GM23248 (cell line): ENCODE measurements at regions not wholly inside any gene's neighbourhood (a gene's known extent, or its start where the extent isn't known, plus 50 kb on each side); places are given as distances from the start of the nearest gene placed in this dataset.

ENCODE experiments used
- DNase-seq: peaks from one replicate; pipeline ENCODE4 v3.0.0-alpha.2; 2015
- H2AFZ ChIP-seq: fragments of 200-600 bp; sonication (generic); 2 replicates; pipeline ENCODE4 v1.6.1; 2016; ENCODE audit warnings: antibody characterized with exemption
- H3F3A ChIP-seq: fragments of 200-600 bp; sonication (generic); 2 replicates; pipeline ENCODE4 v1.6.1; 2016; ENCODE audit warnings: mild to moderate bottlenecking, antibody characterized with exemption, mixed run types; ENCODE audit not compliant: insufficient read depth
- H3K27ac ChIP-seq: fragments of 200-600 bp; sonication (generic); 2 replicates; pipeline ENCODE4 v1.5.1; 2016; ENCODE audit warnings: mild to moderate bottlenecking
- H3K27me3 ChIP-seq: fragments of 200-600 bp; sonication (generic); replicated peaks from 2 replicates; pipeline ENCODE4 v1.6.1; 2016; ENCODE audit warnings: mild to moderate bottlenecking; ENCODE audit not compliant: insufficient read depth
- H3K36me3 ChIP-seq: fragments of 200-600 bp; sonication (generic); 2 replicates; pipeline ENCODE4 v1.6.1; 2016; ENCODE audit warnings: low read depth, mild to moderate bottlenecking
- H3K4me1 ChIP-seq: fragments of 200-600 bp; sonication (generic); 2 replicates; pipeline ENCODE4 v1.6.1; 2016; ENCODE audit warnings: mild to moderate bottlenecking; ENCODE audit not compliant: insufficient read depth
- H3K4me2 ChIP-seq: fragments of 200-600 bp; sonication (generic); one replicate; pipeline ENCODE4 v1.6.1; 2016; ENCODE audit warnings: mild to moderate bottlenecking; ENCODE audit not compliant: unreplicated experiment
- H3K4me3 ChIP-seq: fragments of 200-600 bp; sonication (generic); 2 replicates; pipeline ENCODE4 v1.5.1; 2016; ENCODE audit warnings: mild to moderate bottlenecking
- H3K79me2 ChIP-seq: fragments of 200-600 bp; sonication (generic); 2 replicates; pipeline ENCODE4 v1.6.1; 2016; ENCODE audit warnings: mild to moderate bottlenecking; ENCODE audit not compliant: insufficient read depth
- H3K9ac ChIP-seq: fragments of 200-600 bp; sonication (generic); 2 replicates; pipeline ENCODE4 v1.6.1; 2016; ENCODE audit warnings: mild to moderate bottlenecking
- H3K9me2 ChIP-seq: fragments of 200-600 bp; sonication (generic); 2 replicates; pipeline ENCODE4 v1.6.1; 2016; ENCODE audit warnings: mixed run types, mild to moderate bottlenecking, moderate library complexity; ENCODE audit not compliant: insufficient read depth
- H3K9me3 ChIP-seq: fragments of 200-600 bp; sonication (generic); one replicate; pipeline ENCODE4 v1.6.1; 2017; ENCODE audit warnings: low read depth
- H4K20me1 ChIP-seq: fragments of 200-600 bp; sonication (generic); 2 replicates; pipeline ENCODE4 v1.6.0; 2016; ENCODE audit not compliant: insufficient read depth
- EZH2 ChIP-seq: fragments of 200-600 bp; sonication (generic); IDR thresholded peaks from 2 replicates; pipeline ENCODE4 v1.6.1; 2018; ENCODE audit warnings: antibody characterized with exemption, mild to moderate bottlenecking; ENCODE audit not compliant: insufficient read depth, poor library complexity, severe bottlenecking
- EZH2phosphoT487 ChIP-seq: fragments of 200-600 bp; sonication (generic); IDR thresholded peaks from 2 replicates; pipeline ENCODE4 v1.6.1; 2018; ENCODE audit warnings: antibody characterized with exemption, moderate library complexity, mild to moderate bottlenecking, low read depth; ENCODE audit not compliant: insufficient read depth
- WGBS, 2 experiments: methylation state at CpG; one replicate each; pipeline ENCODE4 v1.1.6; 2015 to 2017; ENCODE audit warnings: low lambda C conversion rate in 2 of 2, low coverage in 1 of 2; ENCODE audit errors: missing lambda C conversion rate in 2 of 2; 5-methylcytosine and 5-hydroxymethylcytosine counted together
- in situ Hi-C: fragments of 300-500 bp; cut with MboI; formaldehyde crosslinking; loops from 2 replicates; pipeline ENCODE4 v1.15.0; 2020

DNA sequence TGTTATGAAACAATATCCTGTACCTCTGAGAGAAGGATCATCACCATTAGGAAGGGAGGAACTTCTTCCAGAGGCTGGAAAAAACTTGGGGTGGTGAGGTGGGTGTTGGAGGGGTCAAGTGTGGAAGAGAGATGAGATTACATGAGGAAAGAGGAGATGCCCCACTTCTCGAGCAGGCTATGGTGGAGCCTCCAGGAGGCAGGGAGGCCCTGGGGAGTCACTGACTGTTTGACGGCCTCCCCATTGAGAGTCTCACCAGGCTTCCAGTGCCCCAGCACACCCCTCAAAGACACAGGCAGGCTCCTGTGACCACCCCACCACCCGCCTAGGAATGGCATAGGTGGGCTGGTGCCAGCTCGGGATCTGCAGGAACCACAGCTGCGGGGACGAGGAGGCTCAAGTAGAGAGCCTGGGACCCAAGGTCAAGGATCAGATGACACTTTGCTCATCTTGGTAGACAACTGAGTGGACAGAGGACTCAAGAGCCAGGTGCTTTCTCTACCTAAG lies 185.3 kb upstream of the GDF10 start:
- 59 to 62% methylated on average over 6 of the region's 6 CpGs for WGBS, 2 experiments
- Histone ChIP-seq H3K9me3 (no peaks in the 10 kb centered on the region), H4K20me1 (no peaks in the 10 kb centered on the region), H3K79me2 (no peaks in the 10 kb centered on the region), H3K9ac (no peak overlapping the region), H3K9me2 (no peaks in the 10 kb centered on the region), H3K27ac (no peak overlapping the region), H3K4me2 (no peak overlapping the region), H3F3A (no peaks in the 10 kb centered on the region), H3K36me3 (no peaks in the 10 kb centered on the region), H3K4me1 (no peaks in the 10 kb centered on the region), H2AFZ (no peak overlapping the region), H3K27me3 (peaks cover 43% of the 10 kb centered on the region; the same call in 1 of the 2 replicates), H3K4me3 (no peak overlapping the region)
- no peak for DNase-seq
- in situ Hi-C loops, result no loop called here
- no peak for TF ChIP-seq EZH2phosphoT487
- no peak for TF ChIP-seq EZH2

DNA sequence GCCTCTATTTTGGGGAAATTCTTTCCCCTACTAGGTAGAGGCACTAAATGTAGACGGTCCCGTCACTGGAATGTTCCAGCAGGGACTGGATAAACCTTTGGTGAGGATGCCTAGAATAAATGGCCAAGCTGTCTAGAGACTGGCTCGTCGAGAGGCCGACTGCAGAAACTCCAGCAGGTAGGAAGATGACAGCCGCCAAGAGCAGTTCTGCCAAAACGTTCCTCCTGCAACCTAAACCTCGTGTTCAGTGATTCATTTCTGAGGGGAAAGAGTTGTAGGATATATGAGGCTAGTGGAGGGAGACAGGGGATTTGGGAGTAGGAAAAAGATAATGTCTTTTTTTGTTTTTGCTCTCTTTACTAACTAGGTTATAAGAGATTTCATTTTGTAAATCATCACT lies 184.7 kb upstream of the GDF10 start:
- in situ Hi-C loops, result no loop called here
- H3K9me2 ChIP-seq, result no peaks in the 10 kb centered on the region

DNA sequence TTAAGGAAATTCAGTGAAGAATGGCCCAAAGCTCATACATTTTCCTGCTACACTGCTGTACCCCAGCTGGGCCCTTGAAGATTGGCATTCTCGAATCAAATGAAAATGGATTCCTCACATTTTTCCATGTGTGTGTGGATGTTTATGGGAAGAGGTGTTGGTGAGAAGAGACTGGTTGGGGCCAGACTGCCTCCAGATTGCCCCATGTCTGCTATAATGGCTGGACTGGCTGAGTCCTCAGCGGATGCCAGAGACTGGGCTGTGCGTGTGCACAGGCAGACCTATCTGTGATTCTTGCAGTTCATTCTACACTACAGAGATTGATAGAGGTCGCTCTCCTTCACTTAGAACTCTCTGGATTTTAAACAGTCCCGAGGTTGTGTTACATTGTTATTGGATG lies 183.6 kb upstream of the GDF10 start:
- Histone ChIP-seq H3K79me2 (no peaks in the 10 kb centered on the region), H3K4me1 (no peaks in the 10 kb centered on the region), H3K4me3 (no peak overlapping the region), H3K4me2 (no peak overlapping the region), H2AFZ (no peak overlapping the region), H3K9me2 (no peaks in the 10 kb centered on the region), H4K20me1 (no peaks in the 10 kb centered on the region), H3K9ac (no peak overlapping the region), H3K9me3 (no peaks in the 10 kb centered on the region), H3K27ac (no peak overlapping the region), H3K36me3 (no peaks in the 10 kb centered on the region), H3K27me3 (peaks cover 51% of the 10 kb centered on the region), H3F3A (no peaks in the 10 kb centered on the region)
- in situ Hi-C loops, result no loop called here
- 43 to 49% methylated on average over 5 of the region's 5 CpGs for WGBS, 2 experiments
- DNase-seq, result no peak
- no peak for TF ChIP-seq EZH2
- TF ChIP-seq EZH2phosphoT487, result no peak

More for the DNA sequence above, 184.7 kb upstream of the GDF10 start:
- Histone ChIP-seq H3K4me1 (no peaks in the 10 kb centered on the region), H4K20me1 (no peaks in the 10 kb centered on the region), H3K36me3 (no peaks in the 10 kb centered on the region), H3K4me3 (no peak overlapping the region), H3K27ac (no peak overlapping the region), H3K4me2 (no peak overlapping the region), H3K27me3 (peaks cover 49% of the 10 kb centered on the region), H3K9me3 (no peaks in the 10 kb centered on the region), H3K79me2 (no peaks in the 10 kb centered on the region), H3F3A (no peaks in the 10 kb centered on the region), H3K9ac (no peak overlapping the region), H2AFZ (no peak overlapping the region)
- WGBS, 2 experiments, result 48 to 55% methylated on average over 8 of the region's 8 CpGs
- DNase-seq, result no peak
- TF ChIP-seq EZH2, result no peak
- TF ChIP-seq EZH2phosphoT487, result no peak

DNA sequence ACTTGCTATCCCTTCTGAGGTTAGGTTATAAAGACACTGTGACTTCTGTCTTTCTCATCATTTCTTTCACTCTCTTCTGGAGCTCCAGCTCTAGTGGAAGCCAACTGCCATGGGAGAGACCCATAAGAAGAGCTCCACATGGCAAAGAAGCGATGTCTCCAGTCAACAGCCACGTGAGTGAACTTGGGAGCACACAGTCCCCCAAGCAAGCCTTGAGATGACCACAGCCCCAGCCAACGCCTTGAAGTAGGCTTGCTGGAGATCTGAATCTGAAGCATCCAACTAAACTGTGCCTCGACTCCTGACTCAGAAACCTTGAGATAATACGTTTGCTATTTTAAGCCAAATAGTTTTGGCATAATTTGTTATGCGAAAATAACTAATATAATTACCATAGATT lies 181.7 kb upstream of the GDF10 start:
- Histone ChIP-seq H4K20me1 (no peaks in the 10 kb centered on the region), H3K36me3 (no peaks in the 10 kb centered on the region), H3K27ac (no peak overlapping the region), H3K4me1 (no peaks in the 10 kb centered on the region), H3F3A (no peaks in the 10 kb centered on the region), H3K4me2 (no peak overlapping the region), H3K79me2 (no peaks in the 10 kb centered on the region), H3K9me3 (no peaks in the 10 kb centered on the region), H2AFZ (no peak overlapping the region), H3K9me2 (no peaks in the 10 kb centered on the region), H3K4me3 (no peak overlapping the region), H3K9ac (no peak overlapping the region), H3K27me3 (peaks cover 43% of the 10 kb centered on the region)
- DNase-seq, result no peak
- TF ChIP-seq EZH2 (no peak), EZH2phosphoT487 (no peak)
- in situ Hi-C loops, result no loop called here
- WGBS, 2 experiments, result 46 to 51% methylated on average over 6 of the region's 6 CpGs

DNA sequence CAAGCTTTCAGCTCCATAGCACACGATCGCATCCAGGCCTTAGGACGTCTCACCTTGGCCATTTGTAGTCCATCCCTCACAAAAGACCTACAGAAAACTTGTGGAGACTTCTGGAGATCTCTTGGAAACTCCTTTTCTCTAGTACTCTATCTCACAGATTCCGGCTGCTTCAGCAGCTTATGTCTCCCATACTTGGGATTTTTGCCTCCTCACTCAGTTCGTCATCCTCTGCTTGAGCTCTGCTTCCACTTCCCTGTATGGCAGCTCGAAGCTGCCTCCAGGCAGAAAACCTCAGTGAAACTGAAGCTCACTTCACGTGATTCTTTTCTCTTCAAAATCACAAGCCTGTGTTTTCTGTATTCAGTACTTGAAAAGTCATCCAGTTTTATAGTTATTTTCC lies 178.7 kb upstream of the GDF10 start:
- H3K4me3 ChIP-seq, result no peak overlapping the region
- no peaks in the 10 kb centered on the region for H3K79me2 ChIP-seq
- no peak overlapping the region for H3K4me2 ChIP-seq
- no peaks in the 10 kb centered on the region for H3K9me3 ChIP-seq
- H3K4me1 ChIP-seq, result no peaks in the 10 kb centered on the region
- no peaks in the 10 kb centered on the region for H4K20me1 ChIP-seq
- in situ Hi-C loops, result no loop called here
- H2AFZ ChIP-seq, result no peak overlapping the region
- no peak overlapping the region for H3K27ac ChIP-seq
- no peaks in the 10 kb centered on the region for H3K9me2 ChIP-seq
- no peak for DNase-seq
- H3K9ac ChIP-seq, result no peak overlapping the region
- H3F3A ChIP-seq, result no peaks in the 10 kb centered on the region
- peaks cover 47% of the 10 kb centered on the region for H3K27me3 ChIP-seq
- TF ChIP-seq EZH2 (no peak), EZH2phosphoT487 (no peak)
- 47 to 50% methylated on average over 7 of the region's 7 CpGs for WGBS, 2 experiments
- no peaks in the 10 kb centered on the region for H3K36me3 ChIP-seq
